ENCODE measurements at regions not wholly inside any gene's neighbourhood (a gene's known extent, or its start where the extent isn't known, plus 50 kb on each side); places are given as distances from the start of the nearest gene placed in this dataset.
"Not testable (repeated sequence)": the region's sequence is repeated elsewhere in the genome, so short reads cannot be mapped to it uniquely, and the experiment has no call there.

- ATAC-seq (no peak), DNase-seq (no peak)
- Histone ChIP-seq H3K27me3 (no peaks in the 10 kb centered on the region), H3K36me3 (no peaks in the 10 kb centered on the region), H3K9me3 (no peaks in the 10 kb centered on the region), H3K4me1 (no peaks in the 10 kb centered on the region), H3K4me3 (no peak overlapping the region), H3K27ac (no peak overlapping the region)
- intact Hi-C loops (cut with DNase I) = no loop called here
- no peak for TF ChIP-seq CTCF (IDR thresholded peaks at IDR 0.05)
Observed at GRCh38 chr3:17817545-17817944, 75.1 kb upstream of the TBC1D5 start.

GRCh38 chr3:17816839-17817238, 74.4 kb upstream of the TBC1D5 start:
- H3K27ac ChIP-seq; H3K27me3 ChIP-seq; intact Hi-C loops (cut with DNase I); ATAC-seq; H3K9me3 ChIP-seq; DNase-seq; H3K4me3 ChIP-seq; H3K4me1 ChIP-seq; H3K36me3 ChIP-seq: not testable (repeated sequence)

GRCh38 chr3:17812328-17812727, 69.9 kb upstream of the TBC1D5 start:
- ATAC-seq; intact Hi-C loops (cut with DNase I); H3K36me3 ChIP-seq; H3K27ac ChIP-seq; H3K4me3 ChIP-seq; H3K27me3 ChIP-seq; H3K4me1 ChIP-seq; H3K9me3 ChIP-seq; DNase-seq: not testable (repeated sequence)

GRCh38 chr3:17811646-17812045, 69.2 kb upstream of the TBC1D5 start:
- Histone ChIP-seq H3K27me3 (no peaks in the 10 kb centered on the region), H3K36me3 (no peaks in the 10 kb centered on the region), H3K4me1 (no peaks in the 10 kb centered on the region), H3K27ac (no peak overlapping the region), H3K4me3 (no peak overlapping the region), H3K9me3 (no peaks in the 10 kb centered on the region)
- TF ChIP-seq CTCF (IDR thresholded peaks at IDR 0.05) = no peak
- DNase-seq (no peak), ATAC-seq (no peak)
- intact Hi-C loops (cut with DNase I) = no loop called here

- ATAC-seq = no peak
- Histone ChIP-seq H3K36me3 (no peaks in the 10 kb centered on the region), H3K4me1 (no peaks in the 10 kb centered on the region), H3K4me3 (no peak overlapping the region), H3K27ac (no peak overlapping the region), H3K27me3 (no peaks in the 10 kb centered on the region), H3K9me3 (no peaks in the 10 kb centered on the region)
- no peak for DNase-seq
- TF ChIP-seq CTCF (IDR thresholded peaks at IDR 0.05) = peak; percentile 13
- intact Hi-C loops (cut with DNase I) = no loop called here
Observed at GRCh38 chr3:17810759-17811158, 68.3 kb upstream of the TBC1D5 start.

- Histone ChIP-seq H3K36me3 (no peaks in the 10 kb centered on the region), H3K27me3 (no peaks in the 10 kb centered on the region), H3K27ac (no peak overlapping the region), H3K4me1 (no peaks in the 10 kb centered on the region), H3K9me3 (no peaks in the 10 kb centered on the region), H3K4me3 (no peak overlapping the region)
- no peak for DNase-seq
- no peak for TF ChIP-seq CTCF (IDR thresholded peaks at IDR 0.05)
- intact Hi-C loops (cut with DNase I) = no loop called here
- ATAC-seq = no peak
Observed at GRCh38 chr3:17808994-17809393, 66.6 kb upstream of the TBC1D5 start.

GRCh38 chr3:17806876-17807275, 64.4 kb upstream of the TBC1D5 start:
- H3K36me3 ChIP-seq = no peaks in the 10 kb centered on the region
- no peak overlapping the region for H3K4me3 ChIP-seq
- DNase-seq (no peak), ATAC-seq (no peak)
- H3K9me3 ChIP-seq = no peaks in the 10 kb centered on the region
- no peaks in the 10 kb centered on the region for H3K27me3 ChIP-seq
- no peak for TF ChIP-seq CTCF (IDR thresholded peaks at IDR 0.05)
- intact Hi-C loops (cut with DNase I) = no loop called here
- H3K27ac ChIP-seq = no peak overlapping the region
- no peaks in the 10 kb centered on the region for H3K4me1 ChIP-seq

Data from upper lobe of right lung (tissue), 1 donor.